BE2C (cell line): ENCODE measurements at regions not wholly inside any gene's neighbourhood (a gene's known extent, or its start where the extent isn't known, plus 50 kb on each side); places are given as distances from the start of the nearest gene placed in this dataset.

Experiments
- DNase-seq: peaks from one replicate; pipeline ENCODE4 v3.0.0-alpha.2; 2020
- H3K27me3 ChIP-seq: fragments of 250-450 bp; sonication (Bioruptor Pico); 2 replicates; pipeline ENCODE4 v1.5.1; 2020; ENCODE audit warnings: mild to moderate bottlenecking
- H3K36me3 ChIP-seq: fragments of 250-450 bp; sonication (Bioruptor Pico); 2 replicates; pipeline ENCODE4 v1.5.1; 2020; ENCODE audit warnings: mild to moderate bottlenecking
- H3K4me1 ChIP-seq: fragments of 250-450 bp; sonication (Bioruptor Pico); 2 replicates; pipeline ENCODE4 v1.5.1; 2020
- H3K4me3 ChIP-seq: 2 replicates; pipeline ENCODE4 v1.5.1; 2011; ENCODE audit warnings: low read depth, low read length
- H3K9me3 ChIP-seq: fragments of 250-450 bp; sonication (Bioruptor Pico); 2 replicates; pipeline ENCODE4 v1.5.1; 2020
- TF ChIP-seq, protein P1 (sequence below): IDR thresholded peaks from 2 replicates; pipeline ENCODE4 v1.5.1; 2012; ENCODE audit warnings: mild to moderate bottlenecking, low read depth, low read length

DNA sequence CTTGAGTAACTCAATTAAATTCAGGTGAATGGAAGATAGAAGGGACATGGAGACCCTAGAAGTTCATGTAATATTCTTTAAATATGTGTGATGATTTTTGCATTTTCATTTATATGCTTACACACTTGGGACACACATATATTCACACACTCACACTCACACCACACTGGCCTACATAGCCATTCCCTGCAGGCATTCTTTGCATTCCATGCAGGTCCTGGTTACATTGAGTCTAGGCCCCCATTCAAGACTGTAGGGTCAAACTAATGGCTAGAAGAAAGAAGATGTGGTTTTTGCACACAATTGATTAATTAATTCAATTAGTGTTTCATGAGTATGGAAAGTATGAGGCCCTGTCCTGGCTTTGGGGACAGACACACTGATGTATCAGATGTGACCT, 249.4 kb downstream of the HNMT start:
- Histone ChIP-seq H3K27me3 (no peaks in the 10 kb centered on the region), H3K4me3 (no peak overlapping the region), H3K4me1 (no peaks in the 10 kb centered on the region), H3K9me3 (no peaks in the 10 kb centered on the region), H3K36me3 (no peaks in the 10 kb centered on the region)
- TF ChIP-seq, protein P1, sequence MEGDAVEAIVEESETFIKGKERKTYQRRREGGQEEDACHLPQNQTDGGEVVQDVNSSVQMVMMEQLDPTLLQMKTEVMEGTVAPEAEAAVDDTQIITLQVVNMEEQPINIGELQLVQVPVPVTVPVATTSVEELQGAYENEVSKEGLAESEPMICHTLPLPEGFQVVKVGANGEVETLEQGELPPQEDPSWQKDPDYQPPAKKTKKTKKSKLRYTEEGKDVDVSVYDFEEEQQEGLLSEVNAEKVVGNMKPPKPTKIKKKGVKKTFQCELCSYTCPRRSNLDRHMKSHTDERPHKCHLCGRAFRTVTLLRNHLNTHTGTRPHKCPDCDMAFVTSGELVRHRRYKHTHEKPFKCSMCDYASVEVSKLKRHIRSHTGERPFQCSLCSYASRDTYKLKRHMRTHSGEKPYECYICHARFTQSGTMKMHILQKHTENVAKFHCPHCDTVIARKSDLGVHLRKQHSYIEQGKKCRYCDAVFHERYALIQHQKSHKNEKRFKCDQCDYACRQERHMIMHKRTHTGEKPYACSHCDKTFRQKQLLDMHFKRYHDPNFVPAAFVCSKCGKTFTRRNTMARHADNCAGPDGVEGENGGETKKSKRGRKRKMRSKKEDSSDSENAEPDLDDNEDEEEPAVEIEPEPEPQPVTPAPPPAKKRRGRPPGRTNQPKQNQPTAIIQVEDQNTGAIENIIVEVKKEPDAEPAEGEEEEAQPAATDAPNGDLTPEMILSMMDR, result no peak
- no peak for DNase-seq

DNA sequence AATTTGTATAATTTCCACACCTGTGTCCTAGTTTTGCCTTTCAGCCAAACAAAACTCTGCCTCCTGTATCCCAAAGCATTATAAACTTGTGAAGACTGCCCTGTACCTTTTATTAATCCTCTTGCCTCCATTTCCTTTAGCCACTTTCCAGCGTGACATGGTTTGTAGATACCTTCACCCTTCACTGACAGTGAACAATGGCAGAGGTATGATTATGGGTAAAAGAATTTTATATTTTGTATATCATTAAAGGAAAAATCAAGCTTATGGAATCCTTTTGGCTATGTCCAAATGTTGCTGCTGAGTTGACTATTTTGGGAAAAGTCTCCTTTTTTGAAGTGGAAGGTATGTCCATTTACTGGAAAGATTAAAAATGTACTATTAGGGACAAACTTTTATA, 251.7 kb downstream of the HNMT start:
- no peak for DNase-seq
- Histone ChIP-seq H3K4me3 (no peak overlapping the region), H3K4me1 (no peaks in the 10 kb centered on the region), H3K36me3 (no peaks in the 10 kb centered on the region), H3K27me3 (no peaks in the 10 kb centered on the region), H3K9me3 (no peaks in the 10 kb centered on the region)
- TF ChIP-seq, protein P1, result no peak

DNA sequence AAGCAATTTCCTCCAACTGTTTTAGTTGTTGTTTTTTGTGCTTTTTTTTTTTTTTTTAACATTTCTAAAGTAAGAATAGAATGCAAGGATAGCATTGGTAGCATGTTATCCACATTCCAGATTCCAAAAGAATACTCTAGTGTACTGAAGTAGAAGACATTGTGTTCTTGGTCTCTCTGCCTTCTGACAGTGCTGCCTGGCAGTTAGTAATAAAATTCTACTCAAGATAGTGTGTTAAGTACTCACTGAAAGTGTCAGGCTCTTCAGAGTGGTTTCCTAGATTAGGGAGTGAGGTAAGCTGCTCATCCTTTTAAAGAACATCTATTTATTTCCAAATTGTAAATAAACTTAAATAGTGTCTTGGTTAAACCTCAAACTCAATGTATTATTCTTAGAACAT, 253.7 kb downstream of the HNMT start:
- Histone ChIP-seq H3K4me1 (no peaks in the 10 kb centered on the region), H3K4me3 (no peak overlapping the region), H3K36me3 (no peaks in the 10 kb centered on the region), H3K27me3 (no peaks in the 10 kb centered on the region), H3K9me3 (no peaks in the 10 kb centered on the region)
- TF ChIP-seq, protein P1, result no peak
- DNase-seq, result no peak

DNA sequence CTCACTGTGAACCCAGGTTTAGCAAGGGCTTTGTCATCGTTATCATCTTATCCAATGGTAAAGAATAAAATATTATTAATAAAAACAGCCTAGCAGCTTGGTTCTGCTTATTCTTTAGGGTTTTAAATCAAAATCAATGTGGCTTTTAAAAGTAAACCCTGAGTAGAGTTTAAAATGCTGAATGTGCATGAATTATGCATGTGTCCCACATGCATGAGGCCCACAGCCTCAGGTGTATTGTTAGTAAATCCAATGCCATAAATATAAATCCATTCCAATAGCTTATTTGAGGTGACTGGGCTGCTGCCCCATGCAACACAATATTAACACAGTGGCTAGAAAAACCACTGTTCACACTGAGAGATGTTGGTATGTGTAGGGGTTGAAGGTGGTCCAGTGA, 254.1 kb downstream of the HNMT start:
- TF ChIP-seq, protein P1, result no peak
- Histone ChIP-seq H3K36me3 (no peaks in the 10 kb centered on the region), H3K4me1 (no peaks in the 10 kb centered on the region), H3K4me3 (no peak overlapping the region), H3K27me3 (no peaks in the 10 kb centered on the region), H3K9me3 (no peaks in the 10 kb centered on the region)
- DNase-seq, result no peak

DNA sequence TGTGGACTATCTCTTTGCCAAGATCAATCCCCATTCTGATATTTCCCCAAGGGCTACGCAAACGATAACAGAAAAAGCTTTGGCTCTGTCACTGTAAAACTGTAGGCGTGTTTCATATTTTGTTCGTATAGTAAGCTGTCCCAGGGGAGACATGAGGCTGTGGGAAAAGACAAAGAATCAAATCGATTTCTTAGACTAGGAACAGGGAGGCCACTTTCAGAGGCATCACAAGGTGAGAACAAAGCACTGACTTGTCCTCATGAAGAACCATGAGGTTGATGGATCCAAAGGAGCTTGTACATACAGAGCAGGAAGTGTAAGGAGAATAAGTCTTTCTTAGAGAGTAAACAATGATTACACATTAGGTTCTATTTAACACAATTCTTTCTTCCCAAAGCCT, 255.7 kb downstream of the HNMT start:
- DNase-seq, result no peak
- H3K36me3 ChIP-seq, result no peaks in the 10 kb centered on the region
- TF ChIP-seq, protein P1, result no peak
- H3K9me3 ChIP-seq, result no peaks in the 10 kb centered on the region
- no peaks in the 10 kb centered on the region for H3K27me3 ChIP-seq
- H3K4me1 ChIP-seq, result no peaks in the 10 kb centered on the region
- no peak overlapping the region for H3K4me3 ChIP-seq

DNA sequence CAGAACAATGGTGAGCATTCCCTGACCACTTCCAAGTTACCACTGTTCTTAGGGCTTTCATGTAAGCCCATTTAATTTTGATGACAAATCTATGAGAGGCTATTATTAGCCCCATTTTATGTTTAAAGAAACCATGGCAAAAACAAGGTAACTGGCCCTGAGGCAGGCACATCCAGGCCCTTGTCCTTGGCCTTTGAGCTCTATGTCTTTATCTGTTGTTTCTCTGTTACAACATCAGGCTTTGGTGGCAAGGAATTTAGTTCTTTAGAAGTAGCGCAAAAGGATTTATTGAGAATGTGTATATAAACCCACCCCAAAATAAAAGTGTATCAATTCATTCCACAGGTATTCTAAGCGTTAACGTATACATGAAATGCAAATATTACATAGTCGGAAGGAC, 257.1 kb downstream of the HNMT start:
- H3K4me1 ChIP-seq, result no peaks in the 10 kb centered on the region
- no peaks in the 10 kb centered on the region for H3K36me3 ChIP-seq
- DNase-seq, result no peak
- H3K27me3 ChIP-seq, result no peaks in the 10 kb centered on the region
- H3K4me3 ChIP-seq, result no peak overlapping the region
- no peaks in the 10 kb centered on the region for H3K9me3 ChIP-seq
- TF ChIP-seq, protein P1, result no peak
